A673 (cell line): ENCODE measurements at regions not wholly inside any gene's neighbourhood (a gene's known extent, or its start where the extent isn't known, plus 50 kb on each side); places are given as distances from the start of the nearest gene placed in this dataset.

Experiments
- BruUV-seq: library from RNA; stranded (reverse); fragments of 400-500 nt; replicated peaks from 2 replicates; lab custom pipeline; 2021; lab: Mats Ljungman, UMichigan
- CTCF ChIA-PET: fragments of 300-600 bp; sonication (Branson Sonifier 250); formaldehyde crosslinking; loops from one replicate; lab custom pipeline; 2022; ENCODE audit warnings: antibody characterized with exemption; lab: Charles Lee
- POLR2A ChIA-PET: fragments of 300-600 bp; sonication (Branson Sonifier 250); formaldehyde crosslinking; loops from one replicate; lab custom pipeline; 2022; ENCODE audit warnings: antibody characterized with exemption; ENCODE audit not compliant: low non-redundant PET; lab: Charles Lee
- DNase-seq: peaks from one replicate; pipeline ENCODE4 v3.0.0-alpha.2; 2015; ENCODE audit warnings: low spot score
- H3K27ac ChIP-seq: fragments of 200-600 bp; sonication (generic); 2 replicates; pipeline ENCODE4 v1.5.1; 2016; ENCODE audit warnings: mixed run types, low read depth, mild to moderate bottlenecking, mixed read lengths, antibody characterized with exemption, low read length; ENCODE audit not compliant: poor library complexity, severe bottlenecking
- H3K27me3 ChIP-seq: fragments of 200-600 bp; sonication (generic); replicated peaks from 2 replicates; pipeline ENCODE4 v1.6.1; 2017; ENCODE audit warnings: mixed run types, low read depth, mild to moderate bottlenecking, mixed read lengths, antibody characterized with exemption, low read length; ENCODE audit not compliant: insufficient read depth, poor library complexity
- H3K36me3 ChIP-seq: fragments of 200-600 bp; sonication (generic); 2 replicates; pipeline ENCODE4 v1.6.1; 2016; ENCODE audit warnings: mixed run types, mild to moderate bottlenecking, mixed read lengths, antibody characterized with exemption, low read length; ENCODE audit not compliant: insufficient read depth, poor library complexity, severe bottlenecking
- H3K4me1 ChIP-seq: fragments of 200-600 bp; sonication (generic); 2 replicates; pipeline ENCODE4 v1.6.1; 2017; ENCODE audit warnings: mixed run types, mild to moderate bottlenecking, mixed read lengths, antibody characterized with exemption, low read length; ENCODE audit not compliant: insufficient read depth, poor library complexity, severe bottlenecking
- H3K4me3 ChIP-seq: fragments of 200-600 bp; sonication (generic); 2 replicates; pipeline ENCODE4 v1.5.1; 2016; ENCODE audit warnings: low read depth, mixed run types, mild to moderate bottlenecking, mixed read lengths, low read length; ENCODE audit not compliant: poor library complexity, severe bottlenecking
- H3K9me3 ChIP-seq: fragments of 200-600 bp; sonication (generic); 2 replicates; pipeline ENCODE4 v1.6.1; 2016; ENCODE audit warnings: mixed run types, low read depth, mild to moderate bottlenecking, mixed read lengths, antibody characterized with exemption, low read length; ENCODE audit not compliant: poor library complexity, severe bottlenecking
- CTCF ChIP-seq: fragments of 300-800, 200-600 bp; sonication (generic); conservative IDR thresholded peaks from 2 replicates; pipeline ENCODE4 v1.5.1; 2017; ENCODE audit warnings: low read depth, mild to moderate bottlenecking, antibody characterized with exemption, low read length, moderate library complexity, mixed read lengths
- EZH2 ChIP-seq: fragments of 200-600 bp; sonication (generic); IDR thresholded peaks from 2 replicates; pipeline ENCODE4 v1.6.1; 2017; ENCODE audit warnings: borderline replicate concordance, low read depth, mild to moderate bottlenecking, mixed read lengths, antibody characterized with exemption, low read length; ENCODE audit not compliant: poor library complexity, severe bottlenecking
- intact Hi-C: fragments of 100-400 bp; cut with micrococcal nuclease; formaldehyde crosslinking; loops from one replicate; pipeline ENCODE4 v1.10.0; 2022; ENCODE audit not compliant: unreplicated experiment

- no peak overlapping the region for H3K27ac ChIP-seq
- H3K36me3 ChIP-seq: no peaks in the 10 kb centered on the region
- intact Hi-C loops: no loop called here
- H3K27me3 ChIP-seq: no peaks in the 10 kb centered on the region
- H3K4me3 ChIP-seq: no peak overlapping the region
- no peak for DNase-seq
- no TSS peak for BruUV-seq
- POLR2A ChIA-PET: no interaction called here
- CTCF ChIA-PET: no interaction called here
- no peaks in the 10 kb centered on the region for H3K9me3 ChIP-seq
- no peak for TF ChIP-seq EZH2
- TF ChIP-seq CTCF: no peak
- H3K4me1 ChIP-seq: no peaks in the 10 kb centered on the region
Measured at GRCh38 chr2:155033652-155034051, 335.2 kb downstream of the KCNJ3 start.

- TF ChIP-seq CTCF (no peak), EZH2 (no peak)
Measured at GRCh38 chr2:155030296-155030695, 331.8 kb downstream of the KCNJ3 start.

GRCh38 chr2:155026651-155027174 lies 328.2 kb downstream of the KCNJ3 start:
- Histone ChIP-seq H3K9me3 (no peaks in the 10 kb centered on the region), H3K36me3 (no peaks in the 10 kb centered on the region), H3K27ac (no peak overlapping the region), H3K4me3 (no peak overlapping the region), H3K27me3 (no peaks in the 10 kb centered on the region), H3K4me1 (no peaks in the 10 kb centered on the region)
- ChIA-PET CTCF (no interaction called here), POLR2A (no interaction called here)
- no peak for TF ChIP-seq CTCF
- TF ChIP-seq EZH2: no peak
- intact Hi-C loops: no loop called here
- no peak for DNase-seq
- no TSS peak for BruUV-seq

More at GRCh38 chr2:155030296-155030695, 331.8 kb downstream of the KCNJ3 start:
- intact Hi-C loops: no loop called here
- POLR2A ChIA-PET: no interaction called here
- no peak for DNase-seq
- H3K4me1 ChIP-seq: no peaks in the 10 kb centered on the region
- CTCF ChIA-PET: no interaction called here
- no peak overlapping the region for H3K4me3 ChIP-seq
- no peaks in the 10 kb centered on the region for H3K27me3 ChIP-seq
- no peak overlapping the region for H3K27ac ChIP-seq
- no peaks in the 10 kb centered on the region for H3K36me3 ChIP-seq
- no TSS peak for BruUV-seq
- no peaks in the 10 kb centered on the region for H3K9me3 ChIP-seq
